Cardiac muscle cell (in vitro differentiated cells and primary cell): ENCODE measurements at regions not wholly inside any gene's neighbourhood (a gene's known extent, or its start where the extent isn't known, plus 50 kb on each side); places are given as distances from the start of the nearest gene placed in this dataset.

ENCODE experiments used
- DNase-seq, 2 donors: peaks; one replicate each; pipeline versions ENCODE4 v3.0.0 to v3.0.0-alpha.2; 2010 to 2017; ENCODE audit warnings: low read depth in 1 of 2, low spot score in 1 of 2
- H3K27ac ChIP-seq: fragments of 200-600 bp; sonication (generic); 2 replicates; pipeline ENCODE4 v1.5.1; 2016
- H3K27me3 ChIP-seq: fragments of 200-600 bp; sonication (generic); 2 replicates; pipeline ENCODE4 v1.6.0; 2016; ENCODE audit warnings: control low read depth
- H3K36me3 ChIP-seq: fragments of 200-600 bp; sonication (generic); 2 replicates; pipeline ENCODE4 v1.5.1; 2016; ENCODE audit warnings: control low read depth
- H3K4me1 ChIP-seq: fragments of 200-600 bp; sonication (generic); 2 replicates; pipeline ENCODE4 v1.8.1; 2017; ENCODE audit warnings: low read depth, mild to moderate bottlenecking, mixed run types
- H3K4me3 ChIP-seq: fragments of 200-600 bp; sonication (generic); 2 replicates; pipeline ENCODE4 v1.5.1; 2016; ENCODE audit warnings: mild to moderate bottlenecking
- H3K9me3 ChIP-seq: fragments of 200-600 bp; sonication (generic); 2 replicates; pipeline ENCODE4 v1.5.1; 2017; ENCODE audit warnings: low read depth, mild to moderate bottlenecking, control low read depth
- TF ChIP-seq, protein P1 (sequence below): IDR thresholded peaks from 2 replicates; pipeline ENCODE4 v1.5.1; 2012; ENCODE audit warnings: low read depth, mild to moderate bottlenecking, low read length

DNA sequence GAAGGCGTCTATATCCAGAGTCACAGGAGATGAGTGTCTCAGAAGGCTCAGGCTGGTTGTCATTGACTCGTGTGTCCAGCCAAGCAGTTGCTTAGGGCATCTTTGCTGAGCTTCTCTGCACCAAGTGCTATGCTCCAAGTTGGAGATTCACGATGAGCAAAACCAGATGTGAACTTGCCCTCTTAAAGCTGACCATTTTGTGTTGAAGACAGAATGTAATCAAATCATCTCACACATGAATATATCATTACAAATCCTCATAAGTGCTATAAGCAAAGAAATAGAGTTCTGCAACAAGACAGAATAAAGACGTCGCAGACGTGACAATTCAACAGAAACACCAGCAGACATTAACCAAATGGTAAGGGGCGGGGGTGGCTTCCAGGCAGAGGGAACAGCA lies 103.9 kb downstream of the ALDH8A1 start:
- TF ChIP-seq, protein P1, sequence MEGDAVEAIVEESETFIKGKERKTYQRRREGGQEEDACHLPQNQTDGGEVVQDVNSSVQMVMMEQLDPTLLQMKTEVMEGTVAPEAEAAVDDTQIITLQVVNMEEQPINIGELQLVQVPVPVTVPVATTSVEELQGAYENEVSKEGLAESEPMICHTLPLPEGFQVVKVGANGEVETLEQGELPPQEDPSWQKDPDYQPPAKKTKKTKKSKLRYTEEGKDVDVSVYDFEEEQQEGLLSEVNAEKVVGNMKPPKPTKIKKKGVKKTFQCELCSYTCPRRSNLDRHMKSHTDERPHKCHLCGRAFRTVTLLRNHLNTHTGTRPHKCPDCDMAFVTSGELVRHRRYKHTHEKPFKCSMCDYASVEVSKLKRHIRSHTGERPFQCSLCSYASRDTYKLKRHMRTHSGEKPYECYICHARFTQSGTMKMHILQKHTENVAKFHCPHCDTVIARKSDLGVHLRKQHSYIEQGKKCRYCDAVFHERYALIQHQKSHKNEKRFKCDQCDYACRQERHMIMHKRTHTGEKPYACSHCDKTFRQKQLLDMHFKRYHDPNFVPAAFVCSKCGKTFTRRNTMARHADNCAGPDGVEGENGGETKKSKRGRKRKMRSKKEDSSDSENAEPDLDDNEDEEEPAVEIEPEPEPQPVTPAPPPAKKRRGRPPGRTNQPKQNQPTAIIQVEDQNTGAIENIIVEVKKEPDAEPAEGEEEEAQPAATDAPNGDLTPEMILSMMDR = no peak
- H3K4me3 ChIP-seq = no peak overlapping the region
- no peak overlapping the region for H3K27ac ChIP-seq
- H3K4me1 ChIP-seq = no peaks in the 10 kb centered on the region
- H3K36me3 ChIP-seq = no peaks in the 10 kb centered on the region
- no peak for DNase-seq
- no peaks in the 10 kb centered on the region for H3K27me3 ChIP-seq
- no peaks in the 10 kb centered on the region for H3K9me3 ChIP-seq

DNA sequence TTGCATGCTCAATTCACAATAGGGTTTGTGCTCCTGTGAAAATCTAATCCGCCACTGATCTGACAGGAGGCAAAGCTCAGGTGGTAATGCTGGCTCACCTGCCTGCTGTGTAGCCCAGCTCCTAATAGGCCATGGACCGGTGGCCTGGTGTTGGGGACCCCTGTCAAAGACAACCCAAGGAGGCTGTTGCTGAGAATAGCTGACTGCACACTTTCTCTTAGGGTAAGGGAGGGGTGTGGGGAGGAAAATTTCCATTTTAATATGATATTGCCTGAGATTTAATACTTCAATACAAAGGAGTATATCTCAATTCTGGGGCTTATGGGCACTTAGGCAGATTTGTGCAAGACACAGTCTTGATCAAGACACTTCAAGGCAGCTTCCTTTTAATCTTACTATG lies 105.8 kb downstream of the ALDH8A1 start:
- H3K9me3 ChIP-seq = no peaks in the 10 kb centered on the region
- DNase-seq = no peak

DNA sequence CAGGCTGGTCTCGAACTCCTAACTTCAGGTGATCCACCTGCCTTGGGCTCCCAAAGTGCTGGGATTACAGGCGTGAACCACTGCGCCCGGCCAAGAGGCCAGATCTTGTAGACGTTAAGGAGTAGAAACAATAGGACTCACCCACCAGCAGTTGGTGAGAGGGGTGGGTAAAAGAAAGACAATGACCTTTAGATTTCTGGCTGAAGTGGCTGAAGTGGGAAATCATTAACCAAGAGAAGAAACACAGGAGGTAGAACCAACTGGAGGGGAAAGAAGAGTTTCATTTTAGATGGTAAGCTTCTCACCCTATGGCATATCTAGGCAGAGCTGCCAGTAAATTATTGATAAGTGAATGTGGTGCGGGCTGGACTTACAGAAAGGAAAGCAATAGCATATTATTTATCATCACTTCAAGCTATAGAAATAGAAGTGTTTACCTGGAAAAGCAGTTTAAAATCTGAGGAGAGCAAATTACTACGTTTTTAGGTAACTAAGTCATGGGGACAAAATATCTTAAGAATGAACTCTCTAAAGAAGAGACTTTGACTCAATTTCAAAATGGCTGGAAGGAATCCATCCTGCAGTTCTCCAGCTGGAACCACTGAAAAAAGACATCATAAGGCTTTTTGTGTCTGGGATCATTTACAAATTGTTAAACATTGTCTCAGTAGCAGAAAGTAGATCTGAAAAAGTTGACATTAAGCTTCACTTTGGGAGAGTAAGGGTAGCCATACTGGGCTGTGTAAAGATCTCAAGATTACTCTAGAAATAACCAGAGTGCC lies 109.6 kb downstream of the ALDH8A1 start:
- Histone ChIP-seq H3K4me3 (no peak overlapping the region), H3K27me3 (no peaks in the 10 kb centered on the region), H3K27ac (no peak overlapping the region), H3K4me1 (no peaks in the 10 kb centered on the region), H3K36me3 (no peaks in the 10 kb centered on the region), H3K9me3 (no peaks in the 10 kb centered on the region)
- DNase-seq = no peak
- TF ChIP-seq, protein P1 = no peak

More for the DNA sequence above, 105.8 kb downstream of the ALDH8A1 start:
- H3K4me1 ChIP-seq = no peaks in the 10 kb centered on the region
- TF ChIP-seq, protein P1 = no peak
- no peak overlapping the region for H3K27ac ChIP-seq
- H3K27me3 ChIP-seq = no peaks in the 10 kb centered on the region
- no peak overlapping the region for H3K4me3 ChIP-seq
- H3K36me3 ChIP-seq = no peaks in the 10 kb centered on the region

DNA sequence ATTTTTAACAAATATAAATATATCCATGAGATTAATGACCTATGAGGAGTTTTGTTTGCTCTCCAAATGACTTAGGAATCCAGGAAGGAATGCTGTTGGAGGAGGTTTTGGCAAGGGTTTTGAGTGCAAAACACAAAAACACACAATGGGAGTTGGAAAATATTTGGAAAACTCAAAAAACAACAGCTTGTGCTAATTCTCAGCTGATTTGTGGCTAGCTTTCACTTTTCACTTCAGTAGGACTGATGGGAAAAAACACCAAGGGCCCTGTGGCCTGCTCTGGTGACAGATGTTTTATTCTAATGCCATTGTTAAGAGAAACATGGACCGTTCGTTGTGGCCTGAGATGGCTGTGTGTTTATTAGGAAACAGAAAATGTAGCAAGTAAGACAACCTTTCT lies 113.9 kb downstream of the ALDH8A1 start:
- H3K9me3 ChIP-seq = no peaks in the 10 kb centered on the region
- H3K36me3 ChIP-seq = no peaks in the 10 kb centered on the region
- peak in 1 of 2 donors; percentile 62 for DNase-seq
- no peak overlapping the region for H3K4me3 ChIP-seq
- H3K27me3 ChIP-seq = no peaks in the 10 kb centered on the region
- TF ChIP-seq, protein P1 = no peak
- no peaks in the 10 kb centered on the region for H3K4me1 ChIP-seq
- H3K27ac ChIP-seq = no peak overlapping the region

DNA sequence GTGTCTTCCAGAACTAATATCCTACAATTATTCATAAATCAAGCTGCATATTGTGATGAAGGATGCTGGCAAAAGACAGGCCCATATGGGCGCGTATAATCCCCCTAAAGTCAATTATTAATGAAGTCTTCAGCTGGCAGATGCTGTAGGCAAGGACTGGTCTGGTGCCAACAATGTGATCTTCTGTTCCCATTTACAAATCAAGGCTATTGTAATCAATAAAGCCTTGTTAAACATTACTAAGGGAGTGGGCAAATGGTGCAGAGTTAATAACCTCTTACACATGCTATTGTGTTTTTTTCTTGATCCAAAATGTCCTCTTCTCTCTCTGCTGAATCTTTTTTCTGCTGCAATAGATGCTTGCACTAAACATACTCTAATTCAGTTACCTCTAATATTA lies 119.0 kb downstream of the ALDH8A1 start:
- no peaks in the 10 kb centered on the region for H3K27me3 ChIP-seq
- TF ChIP-seq, protein P1 = no peak
- no peaks in the 10 kb centered on the region for H3K9me3 ChIP-seq
- no peak overlapping the region for H3K4me3 ChIP-seq
- H3K36me3 ChIP-seq = no peaks in the 10 kb centered on the region
- H3K27ac ChIP-seq = no peak overlapping the region
- H3K4me1 ChIP-seq = no peaks in the 10 kb centered on the region
- no peak for DNase-seq
